WERI-Rb-1 (cell line): ENCODE measurements at regions not wholly inside any gene's neighbourhood (a gene's known extent, or its start where the extent isn't known, plus 50 kb on each side); places are given as distances from the start of the nearest gene placed in this dataset.

Experiments used
- DNase-seq: peaks from one replicate; pipeline ENCODE4 v3.0.0-alpha.2; 2020
- H3K27ac ChIP-seq: fragments of 250-450 bp; sonication (Bioruptor Pico); 2 replicates; pipeline ENCODE4 v1.5.1; 2020; ENCODE audit warnings: mild to moderate bottlenecking, moderate library complexity
- H3K27me3 ChIP-seq: fragments of 250-450 bp; sonication (Bioruptor Pico); 2 replicates; pipeline ENCODE4 v1.5.1; 2021; ENCODE audit warnings: mild to moderate bottlenecking, low read depth, moderate library complexity; ENCODE audit not compliant: insufficient read depth, severe bottlenecking
- H3K36me3 ChIP-seq: fragments of 250-450 bp; sonication (Bioruptor Pico); 2 replicates; pipeline ENCODE4 v1.5.1; 2020; ENCODE audit warnings: mild to moderate bottlenecking, moderate library complexity
- H3K4me3 ChIP-seq: 2 replicates; pipeline ENCODE4 v1.5.1; 2011; ENCODE audit warnings: low read depth, mild to moderate bottlenecking, control low read depth, low read length
- H3K9me3 ChIP-seq: fragments of 250-450 bp; sonication (Bioruptor Pico); 2 replicates; pipeline ENCODE4 v1.5.1; 2021; ENCODE audit warnings: mild to moderate bottlenecking, moderate library complexity; ENCODE audit not compliant: severe bottlenecking
- CTCF ChIP-seq: IDR thresholded peaks from 2 replicates; pipeline ENCODE4 v1.5.1; 2011; ENCODE audit warnings: low read depth, mild to moderate bottlenecking, control low read depth, inconsistent platforms, low read length

- DNase-seq, result no peak
- Histone ChIP-seq H3K36me3 (no peaks in the 10 kb centered on the region), H3K27me3 (no peaks in the 10 kb centered on the region), H3K4me3 (no peak overlapping the region), H3K9me3 (no peaks in the 10 kb centered on the region), H3K27ac (no peak overlapping the region)
- no peak for TF ChIP-seq CTCF
Measured at GRCh38 chr4:177177541-177178081, 132.1 kb upstream of the NEIL3 start.

DNA sequence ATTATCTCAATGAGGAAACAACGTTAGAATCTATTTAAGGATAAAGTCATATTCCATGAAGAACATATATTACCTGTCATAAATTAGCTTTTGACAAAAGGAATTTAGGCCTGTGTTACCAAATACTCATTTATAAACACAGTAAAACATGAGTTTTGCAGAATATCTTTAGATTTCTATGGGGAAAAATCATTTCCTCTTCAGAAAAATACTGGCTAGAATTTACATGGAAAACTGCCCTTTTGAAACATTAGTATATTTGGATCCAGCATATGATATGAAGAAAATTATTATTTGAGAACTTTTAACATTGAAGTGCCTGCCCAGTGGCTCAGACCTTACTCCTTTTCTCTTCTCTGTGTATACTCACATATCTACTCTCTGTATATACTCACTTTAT, 131.4 kb upstream of the NEIL3 start:
- Histone ChIP-seq H3K9me3 (no peaks in the 10 kb centered on the region), H3K27ac (no peak overlapping the region)

DNA sequence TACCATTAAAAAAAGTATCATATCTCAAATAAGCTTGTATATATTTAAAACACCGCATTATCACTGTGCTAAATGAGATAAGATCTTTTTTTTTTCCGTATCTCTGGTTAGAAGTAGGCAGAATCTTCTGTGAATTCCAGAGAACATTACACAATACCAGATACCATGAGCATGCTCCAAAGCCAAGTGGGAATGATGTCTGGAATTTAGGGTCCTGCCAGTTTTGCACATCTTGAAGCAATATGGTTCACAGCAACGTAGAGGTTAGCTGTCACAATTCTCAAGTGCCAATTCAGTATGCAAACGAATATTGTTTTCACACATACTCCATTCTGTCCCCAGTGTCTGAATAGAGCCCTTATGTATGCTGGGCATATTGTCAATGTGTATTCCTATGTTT, 127.5 kb upstream of the NEIL3 start:
- Histone ChIP-seq H3K36me3 (no peaks in the 10 kb centered on the region), H3K27me3 (peaks cover 3% of the 10 kb centered on the region), H3K27ac (no peak overlapping the region), H3K9me3 (no peaks in the 10 kb centered on the region), H3K4me3 (no peak overlapping the region)
- no peak for DNase-seq
- no peak for TF ChIP-seq CTCF

More for the DNA sequence above, 131.4 kb upstream of the NEIL3 start:
- DNase-seq, result no peak
- Histone ChIP-seq H3K4me3 (no peak overlapping the region), H3K36me3 (no peaks in the 10 kb centered on the region), H3K27me3 (no peaks in the 10 kb centered on the region)
- no peak for TF ChIP-seq CTCF

- Histone ChIP-seq H3K36me3 (no peaks in the 10 kb centered on the region), H3K27ac (no peak overlapping the region), H3K4me3 (no peak overlapping the region), H3K9me3 (no peaks in the 10 kb centered on the region), H3K27me3 (peaks cover 3% of the 10 kb centered on the region)
- no peak for TF ChIP-seq CTCF
- DNase-seq, result no peak
Measured at GRCh38 chr4:177182728-177183127, 126.9 kb upstream of the NEIL3 start.

DNA sequence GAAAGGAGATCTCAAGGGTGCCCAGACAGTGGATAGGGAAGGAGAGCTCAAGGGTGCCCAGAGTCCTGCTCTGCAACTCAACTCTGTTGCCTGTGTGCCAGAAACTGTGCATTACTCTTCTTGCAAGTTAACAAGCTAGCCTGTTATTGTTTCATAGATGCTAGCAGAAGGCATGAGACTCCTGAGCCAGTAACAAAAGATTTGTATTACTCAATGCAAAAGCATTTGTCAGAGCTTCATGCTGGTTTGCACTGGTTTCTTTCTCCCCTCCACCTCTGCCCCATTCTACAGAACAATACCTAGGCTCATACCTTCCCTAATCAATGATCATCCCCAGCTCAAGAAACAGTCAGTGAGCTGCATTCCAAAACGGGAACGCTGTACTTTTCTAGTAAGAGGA, 124.5 kb upstream of the NEIL3 start:
- no peak overlapping the region for H3K27ac ChIP-seq

More for the DNA sequence above, 124.5 kb upstream of the NEIL3 start:
- H3K4me3 ChIP-seq, result no peak overlapping the region
- no peaks in the 10 kb centered on the region for H3K36me3 ChIP-seq
- TF ChIP-seq CTCF, result no peak
- no peaks in the 10 kb centered on the region for H3K9me3 ChIP-seq
- peaks cover 3% of the 10 kb centered on the region for H3K27me3 ChIP-seq
- no peak for DNase-seq
